ENCODE measurements at regions not wholly inside any gene's neighbourhood (a gene's known extent, or its start where the extent isn't known, plus 50 kb on each side); places are given as distances from the start of the nearest gene placed in this dataset.

- Histone ChIP-seq H3K36me3 (no peaks in the 10 kb centered on the region), H3K4me1 (no peaks in the 10 kb centered on the region), H3K9me3 (no peaks in the 10 kb centered on the region), H3K27ac (no peak overlapping the region), H3K4me3 (no peak overlapping the region), H3K27me3 (no peaks in the 10 kb centered on the region)
- intact Hi-C loops (cut with DNase I; ENCODE audit: low total_unique reads) (no loop called here), in situ Hi-C loops (cut with MboI; ENCODE audit: low pct_ligation_motif_present in 1 of 4, low pct_unique_long_range_greater_than_20kb in 1 of 4, low sequenced_read_pairs in 3 of 4) (no loop called here)
- DNase-seq: no peak
- WGBS, 2 donors (ENCODE audit: low coverage in 1 of 2): 83 to 84% methylated on average over 2 of the region's 2 CpGs
- TF ChIP-seq EP300 (IDR thresholded peaks at IDR 0.05; ENCODE audit: low read depth) (no peak), POLR2AphosphoS5 (IDR thresholded peaks at IDR 0.05) (no peak), CTCF (IDR thresholded peaks at IDR 0.05) (no peak), POLR2A (IDR thresholded peaks at IDR 0.05) (no peak)
Measured at GRCh38 chr3:65060904-65061303, 373.1 kb upstream of the ADAMTS9 start.

- Histone ChIP-seq H3K27me3 (no peaks in the 10 kb centered on the region), H3K36me3 (no peaks in the 10 kb centered on the region), H3K27ac (no peak overlapping the region), H3K4me3 (no peak overlapping the region), H3K9me3 (no peaks in the 10 kb centered on the region), H3K4me1 (no peaks in the 10 kb centered on the region)
- TF ChIP-seq CTCF (IDR thresholded peaks at IDR 0.05) (no peak), EP300 (IDR thresholded peaks at IDR 0.05; ENCODE audit: low read depth) (no peak), POLR2AphosphoS5 (IDR thresholded peaks at IDR 0.05) (no peak), POLR2A (IDR thresholded peaks at IDR 0.05) (no peak)
- 87 to 100% methylated on average over 1 of the region's 1 CpG for WGBS, 2 donors (ENCODE audit: low coverage in 1 of 2)
- intact Hi-C loops (cut with DNase I; ENCODE audit: low total_unique reads): no loop called here
- in situ Hi-C loops (cut with MboI; ENCODE audit: low pct_ligation_motif_present in 1 of 4, low pct_unique_long_range_greater_than_20kb in 1 of 4, low sequenced_read_pairs in 3 of 4): no loop called here
- DNase-seq: no peak
Measured at GRCh38 chr3:65052101-65052500, 364.3 kb upstream of the ADAMTS9 start.

GRCh38 chr3:65048151-65048550 is 360.4 kb upstream of the ADAMTS9 start:
- no peaks in the 10 kb centered on the region for H3K9me3 ChIP-seq
- no peaks in the 10 kb centered on the region for H3K27me3 ChIP-seq
- H3K36me3 ChIP-seq: no peaks in the 10 kb centered on the region
- intact Hi-C loops (cut with DNase I; ENCODE audit: low total_unique reads): no loop called here
- H3K4me3 ChIP-seq: no peak overlapping the region
- no peaks in the 10 kb centered on the region for H3K4me1 ChIP-seq
- in situ Hi-C loops (cut with MboI; ENCODE audit: low pct_ligation_motif_present in 1 of 4, low pct_unique_long_range_greater_than_20kb in 1 of 4, low sequenced_read_pairs in 3 of 4): no loop called here
- H3K27ac ChIP-seq: no peak overlapping the region
- WGBS, 2 donors (ENCODE audit: low coverage in 1 of 2): 55 to 85% methylated on average over 1 of the region's 1 CpG
- TF ChIP-seq POLR2A (IDR thresholded peaks at IDR 0.05) (no peak), CTCF (IDR thresholded peaks at IDR 0.05) (no peak), POLR2AphosphoS5 (IDR thresholded peaks at IDR 0.05) (no peak), EP300 (IDR thresholded peaks at IDR 0.05; ENCODE audit: low read depth) (no peak)
- DNase-seq: no peak

GRCh38 chr3:65045138-65045537 is 357.3 kb upstream of the ADAMTS9 start:
- in situ Hi-C loops (cut with MboI; ENCODE audit: low pct_ligation_motif_present in 1 of 4, low pct_unique_long_range_greater_than_20kb in 1 of 4, low sequenced_read_pairs in 3 of 4): no loop called here
- 38 to 82% methylated on average over 1 of the region's 1 CpG for WGBS, 2 donors (ENCODE audit: low coverage in 1 of 2)

More at GRCh38 chr3:65045138-65045537, 357.3 kb upstream of the ADAMTS9 start:
- Histone ChIP-seq H3K4me1 (no peaks in the 10 kb centered on the region), H3K9me3 (no peaks in the 10 kb centered on the region), H3K36me3 (no peaks in the 10 kb centered on the region), H3K27me3 (no peaks in the 10 kb centered on the region), H3K27ac (no peak overlapping the region), H3K4me3 (no peak overlapping the region)
- DNase-seq: no peak
- intact Hi-C loops (cut with DNase I; ENCODE audit: low total_unique reads): no loop called here
- TF ChIP-seq POLR2AphosphoS5 (IDR thresholded peaks at IDR 0.05) (no peak), EP300 (IDR thresholded peaks at IDR 0.05; ENCODE audit: low read depth) (no peak), CTCF (IDR thresholded peaks at IDR 0.05) (no peak), POLR2A (IDR thresholded peaks at IDR 0.05) (no peak)

Data from transverse colon (tissue), 4 donors.